C4-2B (cell line): ENCODE measurements at regions not wholly inside any gene's neighbourhood (a gene's known extent, or its start where the extent isn't known, plus 50 kb on each side); places are given as distances from the start of the nearest gene placed in this dataset.

Experiments used
- CTCF ChIP-seq: fragments of 450-650 bp; conservative IDR thresholded peaks from 2 replicates; pipeline ENCODE4 v1.5.1; 2017; ENCODE audit warnings: mild to moderate bottlenecking
- ZFX ChIP-seq: fragments of 450-650 bp; IDR thresholded peaks from 2 replicates; pipeline ENCODE4 v1.6.1; 2017

- TF ChIP-seq CTCF (no peak), ZFX (no peak)
Measured at GRCh38 chr21:41579692-41580091, 71.7 kb upstream of the TMPRSS2 start.
